Naive thymus-derived CD4-positive, alpha-beta T cell (primary cell): ENCODE measurements at regions not wholly inside any gene's neighbourhood (a gene's known extent, or its start where the extent isn't known, plus 50 kb on each side); places are given as distances from the start of the nearest gene placed in this dataset.
"Not testable (repeated sequence)": the region's sequence is repeated elsewhere in the genome, so short reads cannot be mapped to it uniquely, and the experiment has no call there.

Source experiments
- ATAC-seq: fragments of 150-1000 bp; cut with Tn5 transposase; 2 replicates; pipeline ENCODE4 v1.10.0; 2021; ENCODE audit warnings: mild to moderate bottlenecking, moderate library complexity
- CTCF ChIA-PET: fragments of 350-600 bp; sonication (Branson Sonifier 250); formaldehyde crosslinking; loops from one replicate; lab custom pipeline; 2021; ENCODE audit warnings: antibody characterized with exemption; lab: Charles Lee
- POLR2A ChIA-PET: fragments of 350-600 bp; sonication (Branson Sonifier 250); formaldehyde crosslinking; loops from one replicate; lab custom pipeline; 2021; ENCODE audit warnings: antibody characterized with exemption, inconsistent platforms; lab: Charles Lee
- DNase-seq, 9 donors: peaks; one replicate each; pipeline versions ENCODE4 v3.0.0 to v3.0.0-alpha.2; 2020 to 2022; ENCODE audit warnings: mixed read lengths in 1 of 9
- H3K27ac ChIP-seq: one replicate; pipeline ENCODE4 v1.7.0; 2013; ENCODE audit warnings: mild to moderate bottlenecking, low read depth, low read length, moderate library complexity
- H3K27me3 ChIP-seq, 2 donors: one replicate each; pipeline ENCODE4 v1.7.0; 2013; ENCODE audit warnings: low read length in 2 of 2, mild to moderate bottlenecking in 2 of 2, moderate library complexity in 2 of 2; ENCODE audit not compliant: control insufficient read depth in 2 of 2, insufficient read depth in 2 of 2
- H3K36me3 ChIP-seq, 3 experiments: 1 replicate in 2 of 3; 2 replicates in 1 of 3; pipeline ENCODE4 v1.7.0; 2013; ENCODE audit warnings: low read length in 3 of 3, mild to moderate bottlenecking in 3 of 3, moderate library complexity in 1 of 3; ENCODE audit not compliant: insufficient read depth in 3 of 3, control insufficient read depth in 2 of 3
- H3K4me1 ChIP-seq, 2 donors: one replicate each; pipeline ENCODE4 v1.7.0; 2013; ENCODE audit warnings: low read length in 2 of 2, mild to moderate bottlenecking in 2 of 2, moderate library complexity in 1 of 2; ENCODE audit not compliant: control insufficient read depth in 2 of 2, insufficient read depth in 2 of 2
- H3K4me3 ChIP-seq: 2 replicates; pipeline ENCODE4 v1.7.0; 2013; ENCODE audit warnings: mild to moderate bottlenecking, low read length
- H3K9me3 ChIP-seq, 3 experiments: 1 replicate in 2 of 3; 2 replicates in 1 of 3; pipeline ENCODE4 v1.7.0; 2013; ENCODE audit warnings: low read length in 3 of 3; ENCODE audit not compliant: control insufficient read depth in 2 of 3
- H3K27ac Mint-ChIP-seq, 9 donors: one replicate each; pipeline ENCODE4 v1.8.0; 2020 to 2022; ENCODE audit warnings: mixed read lengths in 9 of 9, mild to moderate bottlenecking in 8 of 9, moderate library complexity in 5 of 9, inconsistent platforms in 2 of 9
- H3K27me3 Mint-ChIP-seq, 5 donors: one replicate each; pipeline ENCODE4 v1.8.0; 2021 to 2022; ENCODE audit warnings: mixed read lengths in 5 of 5, mild to moderate bottlenecking in 1 of 5
- H3K36me3 Mint-ChIP-seq, 5 donors: one replicate each; pipeline ENCODE4 v1.8.0; 2020 to 2022; ENCODE audit warnings: mixed read lengths in 5 of 5, mild to moderate bottlenecking in 3 of 5, inconsistent platforms in 1 of 5
- H3K4me1 Mint-ChIP-seq, 7 donors: one replicate each; pipeline ENCODE4 v1.8.0; 2020 to 2022; ENCODE audit warnings: mixed read lengths in 7 of 7, mild to moderate bottlenecking in 3 of 7, inconsistent platforms in 1 of 7
- H3K4me3 Mint-ChIP-seq, 10 donors: one replicate each; pipeline ENCODE4 v1.8.0; 2020 to 2022; ENCODE audit warnings: mild to moderate bottlenecking in 10 of 10, mixed read lengths in 10 of 10, moderate library complexity in 6 of 10, inconsistent platforms in 2 of 10
- H3K9me3 Mint-ChIP-seq, 11 donors: one replicate each; pipeline ENCODE4 v1.8.0; 2020 to 2022; ENCODE audit warnings: mixed read lengths in 11 of 11, mild to moderate bottlenecking in 4 of 11, inconsistent platforms in 1 of 11, moderate library complexity in 1 of 11
- intact Hi-C, 2 donors: fragments of 100-400 bp; cut with micrococcal nuclease; formaldehyde crosslinking; loops; one replicate each; pipeline ENCODE4 v1.15.1; 2023

DNA sequence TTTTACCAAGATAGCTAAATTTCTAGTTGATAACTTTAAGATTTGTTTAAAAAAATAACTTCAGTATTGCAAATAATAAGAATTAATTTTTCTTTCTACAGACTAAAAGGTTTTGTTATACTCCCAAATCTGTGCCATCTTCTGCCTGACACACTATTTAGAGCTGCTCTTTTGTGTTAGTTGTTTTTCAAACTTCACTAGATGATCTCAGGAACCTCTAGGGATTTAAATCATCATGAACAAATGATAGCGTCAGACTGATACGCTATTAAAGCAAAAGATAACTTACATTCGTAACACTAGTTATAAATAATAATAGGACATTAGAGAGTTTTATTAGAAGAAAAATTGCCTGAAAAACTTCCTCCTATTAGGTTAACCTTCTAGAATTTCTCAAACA lies 243.1 kb upstream of the CXADR start:
- DNase-seq (no peak), ATAC-seq (no peak)
- H3K9me3 Mint-ChIP-seq: peaks cover 2 to 22% (median 7%) of the 10 kb centered on the region in 11 donors
- ChIA-PET CTCF (no interaction called here), POLR2A (no interaction called here)
- H3K4me1 Mint-ChIP-seq: no peaks in the 10 kb centered on the region
- no peaks in the 10 kb centered on the region for H3K36me3 Mint-ChIP-seq
- Histone ChIP-seq H3K9me3 (no peaks in the 10 kb centered on the region), H3K27ac (no peak overlapping the region), H3K4me1 (no peaks in the 10 kb centered on the region), H3K4me3 (no peak overlapping the region), H3K36me3 (no peaks in the 10 kb centered on the region), H3K27me3 (no peaks in the 10 kb centered on the region)
- no peak overlapping the region for H3K4me3 Mint-ChIP-seq
- peaks cover 0 to 4% (median 0%) of the 10 kb centered on the region in 5 donors for H3K27me3 Mint-ChIP-seq
- intact Hi-C loops: no loop called here
- no peak overlapping the region for H3K27ac Mint-ChIP-seq

DNA sequence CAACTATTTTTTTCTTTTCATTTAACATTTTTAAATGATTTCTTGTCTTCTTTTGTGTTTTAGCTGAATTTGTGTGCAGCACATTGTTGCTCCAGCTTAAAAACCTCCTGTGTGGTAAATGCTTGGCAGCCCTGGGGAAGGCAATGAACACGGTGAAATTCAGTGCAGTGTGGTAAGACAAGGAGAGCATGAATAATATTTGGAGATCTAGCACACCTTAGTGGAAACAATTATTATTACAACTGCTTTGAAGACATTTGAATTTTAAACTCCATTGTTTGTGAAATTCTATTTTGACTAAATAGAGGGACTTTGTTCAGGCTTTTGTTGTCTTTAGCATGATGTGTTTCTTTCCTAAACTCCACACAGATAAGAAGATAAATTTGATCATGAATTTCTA lies 242.6 kb upstream of the CXADR start:
- no peak for ATAC-seq
- Mint-ChIP-seq H3K36me3 (no peaks in the 10 kb centered on the region), H3K4me1 (no peaks in the 10 kb centered on the region), H3K27me3 (peaks cover 0 to 4% (median 0%) of the 10 kb centered on the region in 5 donors), H3K4me3 (no peak overlapping the region), H3K27ac (no peak overlapping the region), H3K9me3 (peaks cover 2 to 22% (median 7%) of the 10 kb centered on the region in 11 donors)
- Histone ChIP-seq H3K27ac (no peak overlapping the region), H3K4me3 (no peak overlapping the region), H3K4me1 (no peaks in the 10 kb centered on the region), H3K36me3 (no peaks in the 10 kb centered on the region), H3K27me3 (no peaks in the 10 kb centered on the region), H3K9me3 (no peaks in the 10 kb centered on the region)
- intact Hi-C loops: no loop called here
- no peak for DNase-seq
- ChIA-PET POLR2A (no interaction called here), CTCF (no interaction called here)

DNA sequence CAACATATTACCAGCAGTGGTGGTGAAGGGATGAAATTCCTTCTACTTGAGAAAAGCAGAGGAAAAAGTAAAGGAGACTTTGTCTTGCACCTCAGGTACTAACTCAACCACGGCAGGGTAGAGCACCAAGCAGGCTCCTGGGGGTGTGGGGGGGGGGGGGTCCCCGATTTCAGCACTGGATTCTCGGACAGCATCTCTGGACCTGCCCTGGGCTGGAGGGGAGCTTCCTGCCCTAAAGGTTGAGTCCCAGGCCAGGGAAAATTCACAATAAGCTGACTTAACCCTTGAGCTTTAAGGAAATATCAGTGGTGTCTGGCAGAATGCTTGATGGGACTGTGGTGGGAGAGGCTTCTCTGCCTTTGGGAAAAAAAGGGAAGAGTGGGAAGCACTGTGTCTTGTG lies 233.2 kb upstream of the CXADR start:
- Mint-ChIP-seq H3K4me3 (no peak overlapping the region), H3K36me3 (peaks cover 0 to 3% (median 0%) of the 10 kb centered on the region in 5 donors), H3K9me3 (peaks cover 9 to 62% (median 20%) of the 10 kb centered on the region in 11 donors), H3K4me1 (no peaks in the 10 kb centered on the region), H3K27me3 (no peaks in the 10 kb centered on the region), H3K27ac (no peak overlapping the region)
- ATAC-seq (no peak), DNase-seq (no peak)
- POLR2A ChIA-PET: no interaction called here
- CTCF ChIA-PET: no interaction called here
- H3K27ac ChIP-seq: no peak overlapping the region
- H3K9me3 ChIP-seq: no peaks in the 10 kb centered on the region
- H3K36me3 ChIP-seq: no peaks in the 10 kb centered on the region
- intact Hi-C loops: no loop called here
- no peaks in the 10 kb centered on the region for H3K27me3 ChIP-seq
- H3K4me3 ChIP-seq: no peak overlapping the region
- no peaks in the 10 kb centered on the region for H3K4me1 ChIP-seq

DNA sequence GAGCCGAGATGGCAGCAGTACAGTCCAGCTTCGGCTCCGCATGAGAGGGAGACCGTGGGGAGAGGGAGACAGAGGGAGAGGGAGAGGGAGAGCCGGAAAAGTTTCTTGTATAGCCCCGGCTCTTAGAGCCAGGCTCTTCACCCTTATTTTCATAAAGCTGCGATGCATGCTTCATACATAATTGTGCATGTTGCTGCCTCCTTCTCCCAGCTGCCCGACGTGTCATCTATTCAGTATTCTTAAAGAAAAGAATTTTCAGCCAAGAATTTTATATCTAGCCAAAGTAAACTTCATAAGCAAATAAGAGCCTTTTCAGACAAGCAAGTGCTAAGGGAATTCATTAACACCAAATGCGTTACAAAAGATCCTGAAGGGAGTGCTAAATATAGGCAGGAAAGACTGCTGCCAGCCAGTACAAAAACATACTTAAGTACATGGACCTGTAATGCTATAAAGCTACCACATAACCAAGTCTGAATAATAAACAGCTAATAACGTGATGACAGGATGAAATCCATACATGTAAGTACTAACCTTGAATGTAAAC lies 219.8 kb upstream of the CXADR start:
- ATAC-seq, DNase-seq, CTCF ChIA-PET, intact Hi-C loops, H3K27me3 ChIP-seq, H3K4me1 ChIP-seq, H3K4me1 Mint-ChIP-seq, H3K4me3 ChIP-seq, H3K36me3 Mint-ChIP-seq, POLR2A ChIA-PET, H3K4me3 Mint-ChIP-seq, H3K27me3 Mint-ChIP-seq, H3K36me3 ChIP-seq, H3K27ac ChIP-seq, H3K27ac Mint-ChIP-seq: not testable (repeated sequence)
- H3K9me3 Mint-ChIP-seq: peaks cover 7 to 56% (median 23%) of the 10 kb centered on the region in 11 donors
- peaks cover 0 to 13% (median 0%) of the 10 kb centered on the region in 3 experiments for H3K9me3 ChIP-seq

DNA sequence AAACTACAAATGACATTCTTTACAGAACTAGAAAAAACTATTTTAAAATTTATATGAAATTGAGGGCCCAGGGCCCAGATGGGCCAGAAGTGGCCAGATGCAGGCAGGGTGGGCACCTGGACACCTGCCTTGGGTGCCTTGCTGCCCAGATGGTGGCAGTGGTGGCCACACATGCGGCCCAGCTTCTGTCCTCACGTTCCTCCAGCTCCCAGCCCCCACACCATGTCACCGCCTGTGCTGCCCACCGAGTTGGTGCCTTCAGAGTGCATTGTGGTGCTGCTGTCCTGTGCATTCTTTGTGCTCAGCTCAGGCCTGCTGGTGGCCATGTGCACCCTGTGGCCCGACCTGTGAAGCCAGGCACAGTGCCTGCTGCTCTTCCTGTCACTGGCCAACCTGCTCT lies 216.8 kb upstream of the CXADR start:
- CTCF ChIA-PET: no interaction called here
- POLR2A ChIA-PET: no interaction called here
- H3K4me1 Mint-ChIP-seq: no peaks in the 10 kb centered on the region
- H3K27me3 Mint-ChIP-seq: no peaks in the 10 kb centered on the region
- no peak overlapping the region for H3K27ac Mint-ChIP-seq
- Histone ChIP-seq H3K27me3 (no peaks in the 10 kb centered on the region), H3K36me3 (no peaks in the 10 kb centered on the region), H3K9me3 (peaks cover 0 to 13% (median 0%) of the 10 kb centered on the region in 3 experiments), H3K4me1 (no peaks in the 10 kb centered on the region), H3K27ac (no peak overlapping the region), H3K4me3 (no peak overlapping the region)
- intact Hi-C loops: no loop called here
- peaks cover 0 to 8% (median 0%) of the 10 kb centered on the region in 5 donors for H3K36me3 Mint-ChIP-seq
- H3K9me3 Mint-ChIP-seq: peaks cover 10 to 61% (median 22%) of the 10 kb centered on the region in 11 donors
- H3K4me3 Mint-ChIP-seq: no peak overlapping the region
- ATAC-seq (no peak), DNase-seq (no peak)

GRCh38 chr21:17299576-17299975 lies 213.3 kb upstream of the CXADR start:
- H3K4me3 ChIP-seq, H3K27me3 Mint-ChIP-seq, H3K27me3 ChIP-seq, H3K36me3 Mint-ChIP-seq, H3K4me3 Mint-ChIP-seq, H3K27ac Mint-ChIP-seq, CTCF ChIA-PET, H3K27ac ChIP-seq, ATAC-seq, H3K4me1 ChIP-seq, DNase-seq, POLR2A ChIA-PET, intact Hi-C loops, H3K4me1 Mint-ChIP-seq, H3K36me3 ChIP-seq: not testable (repeated sequence)
- peaks cover 4 to 52% (median 20%) of the 10 kb centered on the region in 11 donors for H3K9me3 Mint-ChIP-seq
- peaks cover 0 to 13% (median 0%) of the 10 kb centered on the region in 3 experiments for H3K9me3 ChIP-seq

GRCh38 chr21:17327715-17328114 lies 185.1 kb upstream of the CXADR start:
- H3K4me3 ChIP-seq, H3K27me3 ChIP-seq, H3K4me3 Mint-ChIP-seq, H3K4me1 ChIP-seq, H3K9me3 ChIP-seq, intact Hi-C loops, H3K4me1 Mint-ChIP-seq, H3K36me3 Mint-ChIP-seq, H3K27ac Mint-ChIP-seq, H3K27ac ChIP-seq, H3K27me3 Mint-ChIP-seq, DNase-seq, ATAC-seq, POLR2A ChIA-PET, CTCF ChIA-PET, H3K36me3 ChIP-seq: not testable (repeated sequence)
- peaks cover 0 to 19% (median 6%) of the 10 kb centered on the region in 11 donors for H3K9me3 Mint-ChIP-seq
